ENCODE measurements at regions not wholly inside any gene's neighbourhood (a gene's known extent, or its start where the extent isn't known, plus 50 kb on each side); places are given as distances from the start of the nearest gene placed in this dataset.
A peak's percentile ranks its signal among the peaks of the same experiment; 100 is the strongest.

DNA sequence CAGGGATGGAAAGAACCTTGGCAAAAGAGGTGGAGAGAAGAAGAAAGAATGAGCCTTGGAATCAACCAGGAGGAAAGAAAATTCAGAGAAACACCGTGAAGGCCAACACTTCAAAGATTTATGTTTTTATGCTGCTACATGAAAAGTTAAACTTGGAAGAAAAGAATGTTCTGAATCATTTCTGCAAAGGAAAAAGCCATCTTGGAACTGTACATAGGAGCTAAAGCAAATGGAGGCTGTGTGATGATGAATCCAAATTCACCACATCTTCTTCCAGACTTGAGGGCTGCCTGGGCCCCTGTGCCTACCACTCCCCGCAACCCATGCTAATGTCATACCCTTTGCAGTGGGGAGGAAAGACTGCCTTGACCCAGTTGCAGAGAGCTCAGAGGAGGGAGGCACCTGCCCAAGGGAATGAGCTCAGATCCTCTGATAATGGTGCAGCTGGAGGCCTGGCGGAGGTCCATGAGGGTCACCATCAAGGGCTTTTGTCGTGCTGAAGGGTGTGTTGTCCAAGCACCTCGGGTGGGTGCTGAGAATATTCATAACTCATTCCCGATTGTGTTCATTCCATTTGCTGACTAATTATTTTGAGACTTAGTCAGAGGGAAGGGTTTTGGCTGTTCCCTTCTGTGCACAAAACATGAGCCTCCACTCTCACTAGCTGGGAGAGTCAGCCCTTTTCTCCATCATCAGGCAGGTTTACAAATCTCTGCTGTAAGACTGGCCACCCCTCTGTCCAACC, 245.8 kb upstream of the JAG1 start:
- no peak for TF ChIP-seq ARNTL (CRISPR knock-in tag; IDR thresholded peaks at IDR 0.05; ENCODE audit: borderline replicate concordance, low read depth)
- TF ChIP-seq, protein P1, sequence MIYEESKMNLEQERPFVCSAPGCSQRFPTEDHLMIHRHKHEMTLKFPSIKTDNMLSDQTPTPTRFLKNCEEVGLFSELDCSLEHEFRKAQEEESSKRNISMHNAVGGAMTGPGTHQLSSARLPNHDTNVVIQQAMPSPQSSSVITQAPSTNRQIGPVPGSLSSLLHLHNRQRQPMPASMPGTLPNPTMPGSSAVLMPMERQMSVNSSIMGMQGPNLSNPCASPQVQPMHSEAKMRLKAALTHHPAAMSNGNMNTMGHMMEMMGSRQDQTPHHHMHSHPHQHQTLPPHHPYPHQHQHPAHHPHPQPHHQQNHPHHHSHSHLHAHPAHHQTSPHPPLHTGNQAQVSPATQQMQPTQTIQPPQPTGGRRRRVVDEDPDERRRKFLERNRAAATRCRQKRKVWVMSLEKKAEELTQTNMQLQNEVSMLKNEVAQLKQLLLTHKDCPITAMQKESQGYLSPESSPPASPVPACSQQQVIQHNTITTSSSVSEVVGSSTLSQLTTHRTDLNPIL (CRISPR knock-in tag; IDR thresholded peaks at IDR 0.05; ENCODE audit: low read depth), result no peak
- TF ChIP-seq GLIS3 (CRISPR knock-in tag; IDR thresholded peaks at IDR 0.05), result no peak
- TF ChIP-seq TOX (CRISPR knock-in tag; IDR thresholded peaks at IDR 0.05; ENCODE audit: borderline replicate concordance), result no peak
- TF ChIP-seq ZC3H10 (CRISPR knock-in tag; IDR thresholded peaks at IDR 0.05), result no peak
- TF ChIP-seq ZFP3 (CRISPR knock-in tag; IDR thresholded peaks at IDR 0.05), result no peak
- no peak for TF ChIP-seq BACH2 (CRISPR knock-in tag; IDR thresholded peaks at IDR 0.05; ENCODE audit: borderline replicate concordance)
- no peak for TF ChIP-seq PPARA (CRISPR knock-in tag; IDR thresholded peaks at IDR 0.05; ENCODE audit: borderline replicate concordance)
- no peak for TF ChIP-seq ESRRG (CRISPR knock-in tag; IDR thresholded peaks at IDR 0.05)
- TF ChIP-seq ZNF70 (CRISPR knock-in tag; IDR thresholded peaks at IDR 0.05), result no peak
- TF ChIP-seq CSDC2 (CRISPR knock-in tag; IDR thresholded peaks at IDR 0.05), result no peak
- TF ChIP-seq ZFP30 (CRISPR knock-in tag; IDR thresholded peaks at IDR 0.05), result no peak
- no peak for ATAC-seq

DNA sequence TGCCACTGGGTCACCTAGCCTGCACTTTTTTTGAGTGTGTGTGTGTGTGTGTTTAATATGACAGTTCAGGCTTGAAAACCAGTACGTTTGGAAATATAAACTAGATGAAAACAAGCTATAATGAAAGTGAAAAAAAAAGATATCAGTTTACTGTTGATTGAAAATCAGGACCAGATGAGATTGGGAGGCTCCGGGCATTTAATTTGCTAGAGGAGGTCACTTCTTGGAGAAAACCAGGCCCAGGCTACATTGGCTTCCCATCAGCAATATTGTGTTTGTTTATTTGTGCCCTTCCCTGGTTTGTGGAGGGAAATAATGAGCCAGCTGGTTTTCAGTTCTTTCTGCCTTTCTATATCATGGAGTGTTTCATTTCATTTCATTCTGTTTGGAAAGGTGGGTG, 246.6 kb upstream of the JAG1 start:
- TF ChIP-seq RARB (CRISPR knock-in tag; IDR thresholded peaks at IDR 0.05) (no peak), ZNF565 (CRISPR knock-in tag; conservative IDR thresholded peaks at IDR 0.05; ENCODE audit: low read depth) (no peak)
- ATAC-seq, result no peak

DNA sequence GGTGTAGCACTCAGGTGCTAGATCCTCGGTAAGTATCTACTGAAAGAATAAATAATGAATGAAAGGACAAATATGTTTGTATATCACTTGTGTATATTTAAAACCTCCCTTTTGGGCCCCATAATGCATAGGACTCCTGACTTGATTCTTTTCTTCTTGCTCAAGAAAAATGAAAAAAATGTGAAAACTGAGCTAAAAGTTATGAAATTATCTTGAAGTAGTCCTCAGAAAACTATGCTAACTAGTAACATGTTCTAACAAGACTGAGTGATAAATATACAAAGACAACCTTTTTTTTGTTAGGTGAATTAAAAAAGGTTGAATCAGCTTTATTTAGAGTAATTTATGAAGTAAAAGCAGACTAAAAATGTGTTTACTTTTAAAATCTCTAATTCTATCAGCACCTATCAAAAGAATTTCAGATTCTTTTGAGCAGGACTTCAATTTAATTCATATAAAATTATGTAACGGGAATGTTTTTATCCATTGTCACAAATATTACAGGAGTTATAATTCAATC, 247.8 kb upstream of the JAG1 start:
- TF ChIP-seq ZNF565 (CRISPR knock-in tag; conservative IDR thresholded peaks at IDR 0.05; ENCODE audit: low read depth) (no peak), ZNF8 (CRISPR knock-in tag; IDR thresholded peaks at IDR 0.05) (no peak), RARB (CRISPR knock-in tag; IDR thresholded peaks at IDR 0.05) (no peak), TOX (CRISPR knock-in tag; IDR thresholded peaks at IDR 0.05; ENCODE audit: borderline replicate concordance) (no peak), OSR1 (CRISPR knock-in tag; IDR thresholded peaks at IDR 0.05) (no peak)
- TF ChIP-seq, protein P2, sequence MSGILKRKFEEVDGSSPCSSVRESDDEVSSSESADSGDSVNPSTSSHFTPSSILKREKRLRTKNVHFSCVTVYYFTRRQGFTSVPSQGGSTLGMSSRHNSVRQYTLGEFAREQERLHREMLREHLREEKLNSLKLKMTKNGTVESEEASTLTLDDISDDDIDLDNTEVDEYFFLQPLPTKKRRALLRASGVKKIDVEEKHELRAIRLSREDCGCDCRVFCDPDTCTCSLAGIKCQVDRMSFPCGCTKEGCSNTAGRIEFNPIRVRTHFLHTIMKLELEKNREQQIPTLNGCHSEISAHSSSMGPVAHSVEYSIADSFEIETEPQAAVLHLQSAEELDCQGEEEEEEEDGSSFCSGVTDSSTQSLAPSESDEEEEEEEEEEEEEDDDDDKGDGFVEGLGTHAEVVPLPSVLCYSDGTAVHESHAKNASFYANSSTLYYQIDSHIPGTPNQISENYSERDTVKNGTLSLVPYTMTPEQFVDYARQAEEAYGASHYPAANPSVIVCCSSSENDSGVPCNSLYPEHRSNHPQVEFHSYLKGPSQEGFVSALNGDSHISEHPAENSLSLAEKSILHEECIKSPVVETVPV (CRISPR knock-in tag; IDR thresholded peaks at IDR 0.05), result no peak
- no peak for ATAC-seq

DNA sequence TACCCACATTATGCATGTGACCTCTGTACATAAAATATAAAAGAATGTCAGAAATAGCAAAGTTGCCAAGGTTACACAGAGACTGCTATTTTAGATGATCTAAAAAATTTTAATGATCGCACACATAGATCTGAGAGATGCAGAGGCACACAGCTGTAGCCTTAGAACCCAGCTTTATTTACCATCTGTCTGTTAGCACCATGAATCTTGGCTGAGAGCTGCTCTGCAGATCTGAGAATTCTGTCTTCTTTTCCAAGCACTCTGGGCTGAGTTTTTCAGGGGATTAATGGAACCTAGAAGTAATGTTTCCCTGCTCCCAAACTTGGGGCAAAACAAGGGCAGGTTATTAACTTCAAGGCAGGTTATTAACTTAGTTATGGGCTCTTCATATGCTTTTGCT, 248.7 kb upstream of the JAG1 start:
- no peak for TF ChIP-seq ZNF8 (CRISPR knock-in tag; IDR thresholded peaks at IDR 0.05)
- TF ChIP-seq, protein P3, sequence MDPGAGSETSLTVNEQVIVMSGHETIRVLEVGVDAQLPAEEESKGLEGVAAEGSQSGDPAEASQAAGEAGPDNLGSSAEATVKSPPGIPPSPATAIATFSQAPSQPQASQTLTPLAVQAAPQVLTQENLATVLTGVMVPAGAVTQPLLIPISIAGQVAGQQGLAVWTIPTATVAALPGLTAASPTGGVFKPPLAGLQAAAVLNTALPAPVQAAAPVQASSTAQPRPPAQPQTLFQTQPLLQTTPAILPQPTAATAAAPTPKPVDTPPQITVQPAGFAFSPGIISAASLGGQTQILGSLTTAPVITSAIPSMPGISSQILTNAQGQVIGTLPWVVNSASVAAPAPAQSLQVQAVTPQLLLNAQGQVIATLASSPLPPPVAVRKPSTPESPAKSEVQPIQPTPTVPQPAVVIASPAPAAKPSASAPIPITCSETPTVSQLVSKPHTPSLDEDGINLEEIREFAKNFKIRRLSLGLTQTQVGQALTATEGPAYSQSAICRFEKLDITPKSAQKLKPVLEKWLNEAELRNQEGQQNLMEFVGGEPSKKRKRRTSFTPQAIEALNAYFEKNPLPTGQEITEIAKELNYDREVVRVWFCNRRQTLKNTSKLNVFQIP (CRISPR knock-in tag; IDR thresholded peaks at IDR 0.05; ENCODE audit: borderline replicate concordance, low read depth), result no peak
- TF ChIP-seq CSDC2 (CRISPR knock-in tag; IDR thresholded peaks at IDR 0.05), result no peak
- no peak for TF ChIP-seq TOX (CRISPR knock-in tag; IDR thresholded peaks at IDR 0.05; ENCODE audit: borderline replicate concordance)
- no peak for TF ChIP-seq ESRRG (CRISPR knock-in tag; IDR thresholded peaks at IDR 0.05)
- ATAC-seq, result peak; percentile 35

DNA sequence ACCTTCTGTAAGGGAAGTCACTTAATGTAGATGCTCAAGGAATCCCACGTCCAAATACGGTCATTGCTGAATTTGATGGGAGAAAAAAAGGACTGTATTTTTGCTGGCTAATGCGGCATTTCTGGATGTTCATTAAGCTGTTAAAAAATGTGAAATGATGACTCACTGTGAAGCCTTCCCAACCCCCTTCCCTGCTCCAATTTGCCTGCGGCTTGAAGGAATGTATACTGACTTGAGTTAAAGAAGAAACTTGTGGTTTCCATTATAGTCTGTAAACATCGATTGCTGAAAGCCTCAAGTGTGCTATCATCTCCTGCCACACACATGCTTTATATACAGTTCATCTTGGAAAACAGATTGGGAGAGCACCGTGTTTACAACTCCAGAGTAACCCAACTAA, 249.1 kb upstream of the JAG1 start:
- ATAC-seq, result peak; percentile 90
- TF ChIP-seq ESRRG (CRISPR knock-in tag; IDR thresholded peaks at IDR 0.05) (no peak), ISL1 (CRISPR knock-in tag; IDR thresholded peaks at IDR 0.05) (peak; percentile 45)
- TF ChIP-seq, protein P4, sequence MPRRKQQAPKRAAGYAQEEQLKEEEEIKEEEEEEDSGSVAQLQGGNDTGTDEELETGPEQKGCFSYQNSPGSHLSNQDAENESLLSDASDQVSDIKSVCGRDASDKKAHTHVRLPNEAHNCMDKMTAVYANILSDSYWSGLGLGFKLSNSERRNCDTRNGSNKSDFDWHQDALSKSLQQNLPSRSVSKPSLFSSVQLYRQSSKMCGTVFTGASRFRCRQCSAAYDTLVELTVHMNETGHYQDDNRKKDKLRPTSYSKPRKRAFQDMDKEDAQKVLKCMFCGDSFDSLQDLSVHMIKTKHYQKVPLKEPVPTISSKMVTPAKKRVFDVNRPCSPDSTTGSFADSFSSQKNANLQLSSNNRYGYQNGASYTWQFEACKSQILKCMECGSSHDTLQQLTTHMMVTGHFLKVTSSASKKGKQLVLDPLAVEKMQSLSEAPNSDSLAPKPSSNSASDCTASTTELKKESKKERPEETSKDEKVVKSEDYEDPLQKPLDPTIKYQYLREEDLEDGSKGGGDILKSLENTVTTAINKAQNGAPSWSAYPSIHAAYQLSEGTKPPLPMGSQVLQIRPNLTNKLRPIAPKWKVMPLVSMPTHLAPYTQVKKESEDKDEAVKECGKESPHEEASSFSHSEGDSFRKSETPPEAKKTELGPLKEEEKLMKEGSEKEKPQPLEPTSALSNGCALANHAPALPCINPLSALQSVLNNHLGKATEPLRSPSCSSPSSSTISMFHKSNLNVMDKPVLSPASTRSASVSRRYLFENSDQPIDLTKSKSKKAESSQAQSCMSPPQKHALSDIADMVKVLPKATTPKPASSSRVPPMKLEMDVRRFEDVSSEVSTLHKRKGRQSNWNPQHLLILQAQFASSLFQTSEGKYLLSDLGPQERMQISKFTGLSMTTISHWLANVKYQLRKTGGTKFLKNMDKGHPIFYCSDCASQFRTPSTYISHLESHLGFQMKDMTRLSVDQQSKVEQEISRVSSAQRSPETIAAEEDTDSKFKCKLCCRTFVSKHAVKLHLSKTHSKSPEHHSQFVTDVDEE (CRISPR knock-in tag; IDR thresholded peaks at IDR 0.05), result no peak
